ENCODE measurements at regions not wholly inside any gene's neighbourhood (a gene's known extent, or its start where the extent isn't known, plus 50 kb on each side); places are given as distances from the start of the nearest gene placed in this dataset.

GRCh38 chr15:39075756-39076341 lies 505.0 kb upstream of the THBS1 start:
- ChIA-PET POLR2A (no interaction called here), CTCF (ENCODE audit: low intra/inter-chr PET ratio, low total read pairs) (no interaction called here)
- Histone ChIP-seq H3K9me3 (ENCODE audit: low read length) (no peaks in the 10 kb centered on the region), H3K79me2 (ENCODE audit: insufficient read depth, low read length) (no peaks in the 10 kb centered on the region), H3K27me3 (ENCODE audit: control insufficient read depth in 1 of 2, insufficient read depth in 2 of 2, low read length in 2 of 2) (no peaks in the 10 kb centered on the region; a peak in 1 of 5 replicates), H3K27ac (ENCODE audit: extremely low read length, insufficient read depth, low read length) (no peak overlapping the region), H2AFZ (ENCODE audit: low read length) (no peak overlapping the region), H3K4me3 (replicated peaks in 1 of 3; ENCODE audit: insufficient read depth in 1 of 3, low read depth in 2 of 3, low read length in 3 of 3) (no peak overlapping the region), H3K36me3 (replicated peaks in 1 of 2; ENCODE audit: control insufficient read depth in 1 of 2, insufficient read depth in 2 of 2, low read length in 2 of 2) (no peaks in the 10 kb centered on the region), H3K4me2 (ENCODE audit: low read depth, low read length) (no peak overlapping the region), H3K9ac (ENCODE audit: insufficient read depth, low read depth, low read length) (no peak overlapping the region), H4K20me1 (ENCODE audit: insufficient read depth, low read length) (no peaks in the 10 kb centered on the region), H3K4me1 (ENCODE audit: insufficient read depth, low read length) (no peaks in the 10 kb centered on the region)
- DNase-seq (ENCODE audit: low spot score): no peak
- no peak for FAIRE-seq
- no TSS peak for BruUV-seq (replicated peaks)
- WGBS (ENCODE audit: low lambda C conversion rate): 41% methylated on average over 7 of the region's 7 CpGs
- TF ChIP-seq BCLAF1 (IDR thresholded peaks at IDR 0.05): no peak
- no peak for TF ChIP-seq ETV5 (CRISPR knock-in tag; IDR thresholded peaks at IDR 0.05; ENCODE audit: borderline replicate concordance)
- TF ChIP-seq ZBTB43 (CRISPR knock-in tag; conservative IDR thresholded peaks at IDR 0.05): no peak
- intact Hi-C loops (cut with micrococcal nuclease; ENCODE audit: unreplicated experiment): no loop called here
- in situ Hi-C loops (cut with HindIII; ENCODE audit: extremely low pct_ligation_motif_present, low pct_unique_long_range_greater_than_20kb): no loop called here
- no peak for ATAC-seq

GRCh38 chr15:39078026-39078425 lies 502.9 kb upstream of the THBS1 start:
- FAIRE-seq (no peak), DNase-seq (ENCODE audit: low spot score) (no peak), ATAC-seq (no peak)
- BruUV-seq (replicated peaks): no TSS peak
- Histone ChIP-seq H2AFZ (ENCODE audit: low read length) (no peak overlapping the region), H3K79me2 (ENCODE audit: insufficient read depth, low read length) (no peaks in the 10 kb centered on the region), H3K9me3 (ENCODE audit: low read length) (no peaks in the 10 kb centered on the region), H4K20me1 (ENCODE audit: insufficient read depth, low read length) (no peaks in the 10 kb centered on the region), H3K27ac (ENCODE audit: extremely low read length, insufficient read depth, low read length) (no peak overlapping the region), H3K27me3 (ENCODE audit: control insufficient read depth in 1 of 2, insufficient read depth in 2 of 2, low read length in 2 of 2) (no peaks in the 10 kb centered on the region; a peak in 1 of 5 replicates), H3K9ac (ENCODE audit: insufficient read depth, low read depth, low read length) (no peak overlapping the region), H3K4me1 (ENCODE audit: insufficient read depth, low read length) (no peaks in the 10 kb centered on the region), H3K4me3 (replicated peaks in 1 of 3; ENCODE audit: insufficient read depth in 1 of 3, low read depth in 2 of 3, low read length in 3 of 3) (no peak overlapping the region), H3K36me3 (replicated peaks in 1 of 2; ENCODE audit: control insufficient read depth in 1 of 2, insufficient read depth in 2 of 2, low read length in 2 of 2) (no peaks in the 10 kb centered on the region), H3K4me2 (ENCODE audit: low read depth, low read length) (no peak overlapping the region)
- intact Hi-C loops (cut with micrococcal nuclease; ENCODE audit: unreplicated experiment) (no loop called here), in situ Hi-C loops (cut with HindIII; ENCODE audit: extremely low pct_ligation_motif_present, low pct_unique_long_range_greater_than_20kb) (no loop called here)
- CTCF ChIA-PET (ENCODE audit: low intra/inter-chr PET ratio, low total read pairs): no interaction called here
- POLR2A ChIA-PET: no interaction called here
- WGBS (ENCODE audit: low lambda C conversion rate): 72% methylated on average over 3 of the region's 3 CpGs
- TF ChIP-seq ZNF800 (CRISPR knock-in tag; IDR thresholded peaks at IDR 0.05) (no peak), KAT2B (IDR thresholded peaks at IDR 0.05; ENCODE audit: borderline replicate concordance, low read depth, low read length) (no peak), ZNF468 (CRISPR knock-in tag; IDR thresholded peaks at IDR 0.05) (no peak)
